HG03457 (cell line): ENCODE measurements at regions not wholly inside any gene's neighbourhood (a gene's known extent, or its start where the extent isn't known, plus 50 kb on each side); places are given as distances from the start of the nearest gene placed in this dataset.
"Not testable (repeated sequence)": the region's sequence is repeated elsewhere in the genome, so short reads cannot be mapped to it uniquely, and the experiment has no call there.

ENCODE experiments used
- ATAC-seq: cut with Tn5 transposase; IDR thresholded peaks from one replicate; pipeline ENCODE4 v1.9.1; 2021; ENCODE audit warnings: moderate number of reproducible peaks; ENCODE audit not compliant: unreplicated experiment

DNA sequence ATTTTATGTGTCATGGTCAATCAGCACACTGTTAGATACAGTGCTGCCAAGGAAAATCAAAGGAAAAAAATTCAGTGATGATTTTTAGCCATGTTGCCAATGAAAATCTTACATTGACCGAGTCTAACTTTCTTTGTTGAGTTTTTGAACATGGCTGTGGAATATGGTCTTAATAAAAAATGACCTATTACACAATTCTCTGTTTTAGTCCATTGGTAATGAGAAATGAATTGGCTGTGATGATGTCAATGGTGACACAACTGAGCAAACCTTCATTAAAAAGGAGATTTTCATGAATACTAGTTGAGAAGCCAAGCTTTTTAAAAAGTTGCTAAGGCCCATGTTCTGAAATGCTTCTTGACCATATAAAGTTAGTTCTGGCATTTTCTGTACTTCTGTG is 225.9 kb upstream of the GYPA start:
- no peak for ATAC-seq

DNA sequence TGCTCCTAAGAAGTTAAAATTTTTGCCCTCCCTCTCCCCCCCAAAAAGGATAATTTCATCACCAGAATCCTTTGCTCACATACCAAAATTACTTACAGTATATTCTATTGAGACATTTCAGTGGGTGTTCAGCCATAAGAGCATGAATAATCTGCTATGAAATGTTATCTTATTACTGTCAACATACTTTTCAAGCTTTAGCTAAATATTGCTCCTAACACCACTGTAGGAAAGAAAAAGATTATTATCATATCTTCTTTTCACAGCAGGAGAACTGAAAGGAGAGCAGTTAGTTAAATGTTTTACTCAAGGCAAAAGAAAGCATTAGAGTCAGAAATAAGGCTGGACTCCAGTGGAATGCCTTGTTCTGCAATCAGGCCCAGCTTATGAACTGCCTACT is 231.0 kb upstream of the GYPA start:
- ATAC-seq = no peak

- peak; percentile 66 for ATAC-seq
These were observed 233.5 kb upstream of the GYPA start for GRCh38 chr4:144374065-144374464.

GRCh38 chr4:144376866-144377265 is 236.3 kb upstream of the GYPA start:
- no peak for ATAC-seq

DNA sequence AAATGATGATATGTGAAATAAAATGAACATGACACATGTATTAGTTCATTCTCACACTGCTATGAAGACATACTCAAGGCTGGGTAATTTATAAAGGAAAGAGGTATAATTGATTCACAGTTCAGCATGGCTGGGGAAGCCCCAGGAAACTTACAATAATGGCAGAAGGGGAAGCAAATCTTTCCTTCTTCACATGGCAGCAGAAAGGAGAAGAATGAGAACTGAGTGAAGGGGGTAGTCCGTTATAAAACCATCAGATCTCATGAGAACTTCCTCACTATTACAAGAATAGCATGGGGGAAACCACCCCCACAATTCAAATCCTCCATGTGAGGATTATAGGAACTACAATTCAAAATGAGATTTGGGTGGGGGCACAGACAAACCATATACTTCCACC is 243.9 kb upstream of the GYPA start:
- ATAC-seq = no peak

DNA sequence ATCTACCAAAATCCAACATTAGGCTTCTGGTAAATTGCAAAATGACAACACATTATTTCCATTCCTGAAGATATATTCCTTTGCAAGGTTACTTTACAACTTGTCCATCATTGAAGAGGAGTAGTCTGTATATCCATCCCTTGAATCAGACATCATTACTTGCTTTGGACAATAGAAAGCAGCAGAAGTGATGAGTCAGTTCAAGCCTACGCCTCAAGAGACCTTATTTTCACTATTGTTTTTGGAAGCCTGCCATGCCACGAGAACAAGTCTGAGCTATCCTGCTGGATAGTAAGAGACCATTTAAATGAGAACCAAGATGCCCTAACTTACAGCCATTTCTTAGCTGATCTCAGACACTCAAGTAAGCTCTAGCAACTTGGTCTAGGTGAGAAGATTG is 246.0 kb upstream of the HHIP start:
- ATAC-seq = peak; percentile 79

DNA sequence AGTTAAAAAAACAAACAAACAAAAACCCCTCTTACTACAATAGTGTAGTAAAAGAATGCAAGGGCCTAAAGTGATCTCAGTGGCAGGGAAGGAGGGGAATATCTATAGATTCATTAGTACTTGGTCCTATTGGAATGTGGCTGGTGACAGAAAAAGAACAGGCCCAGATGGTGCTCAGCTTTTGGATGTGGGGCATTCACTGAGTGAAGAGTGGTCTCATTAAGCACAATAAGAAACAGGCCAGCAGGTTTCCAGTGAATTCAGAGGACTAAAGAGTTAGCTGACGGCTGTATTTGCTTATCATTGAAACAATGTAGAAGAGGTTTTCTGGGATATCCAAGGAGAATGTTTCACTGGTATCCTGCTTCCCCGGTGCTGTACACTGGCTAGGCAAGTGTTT is 243.8 kb upstream of the HHIP start:
- no peak for ATAC-seq

GRCh38 chr4:144402999-144403398 is 243.0 kb upstream of the HHIP start:
- ATAC-seq = no peak

- ATAC-seq = no peak
These were observed 242.1 kb upstream of the HHIP start for GRCh38 chr4:144403893-144404292.

DNA sequence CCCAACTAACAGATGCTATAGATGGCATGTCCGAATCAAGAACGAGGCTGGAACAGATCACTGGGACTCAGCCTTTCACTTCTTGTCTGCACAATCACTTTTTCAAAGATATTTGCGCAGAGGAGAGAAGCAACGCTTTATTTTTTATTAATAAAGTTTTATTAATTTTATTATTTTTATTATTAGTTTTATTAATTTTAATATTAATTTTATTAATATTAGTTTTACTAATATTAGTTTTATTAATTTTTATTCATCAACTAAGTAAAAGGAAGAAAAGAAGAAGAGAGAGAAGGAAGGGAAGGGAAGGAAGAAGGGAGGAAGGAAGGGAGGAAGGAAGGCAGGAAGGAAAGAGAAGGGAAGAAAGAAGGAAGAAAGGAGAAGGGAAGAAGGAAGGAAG is 236.4 kb upstream of the HHIP start:
- ATAC-seq = no peak

DNA sequence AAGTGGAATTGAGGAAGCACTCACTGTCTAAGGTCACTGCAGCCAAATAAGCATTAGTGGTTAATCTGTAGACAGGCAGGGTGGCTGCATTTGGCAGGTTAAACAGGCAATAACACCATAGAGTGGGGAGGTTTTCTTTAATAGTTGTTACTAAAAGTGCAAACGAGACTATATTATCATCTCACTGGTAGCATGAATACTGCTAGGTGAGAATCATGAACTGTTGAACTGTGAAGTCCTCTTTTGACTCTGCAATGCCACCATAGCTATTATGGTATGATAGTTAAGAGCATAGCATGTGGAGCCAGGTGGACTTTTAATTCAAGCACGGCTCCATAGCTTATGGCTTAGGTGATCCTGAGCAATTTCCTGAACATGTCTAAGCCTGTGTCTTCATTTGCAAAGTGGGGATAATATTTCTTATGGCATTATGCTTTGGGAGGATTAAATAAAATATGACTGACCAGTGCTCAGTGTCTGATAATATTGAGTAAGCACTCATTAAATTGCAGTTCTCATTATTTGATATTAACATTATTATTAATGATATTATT is 235.6 kb upstream of the HHIP start:
- no peak for ATAC-seq

- ATAC-seq = no peak
These were observed 234.8 kb upstream of the HHIP start for GRCh38 chr4:144411119-144411518.

DNA sequence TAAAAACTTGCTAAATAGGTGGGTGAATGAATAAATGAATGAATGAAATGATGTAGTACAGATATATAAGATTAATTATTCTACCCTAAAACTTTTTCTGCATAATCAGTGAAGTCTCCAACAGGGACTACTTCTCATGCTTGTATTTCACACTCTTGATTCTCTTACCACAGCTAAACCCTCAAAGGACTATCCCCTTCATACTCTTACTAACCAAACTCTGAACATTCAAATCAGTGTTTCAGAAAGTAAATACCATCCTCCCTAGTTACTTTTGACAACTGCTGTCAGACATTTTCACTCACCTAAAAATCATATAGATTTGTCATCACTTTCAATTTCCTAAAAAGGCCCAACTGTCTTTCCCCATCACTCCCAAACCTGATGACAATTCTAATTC is 234.3 kb upstream of the HHIP start:
- ATAC-seq = no peak

DNA sequence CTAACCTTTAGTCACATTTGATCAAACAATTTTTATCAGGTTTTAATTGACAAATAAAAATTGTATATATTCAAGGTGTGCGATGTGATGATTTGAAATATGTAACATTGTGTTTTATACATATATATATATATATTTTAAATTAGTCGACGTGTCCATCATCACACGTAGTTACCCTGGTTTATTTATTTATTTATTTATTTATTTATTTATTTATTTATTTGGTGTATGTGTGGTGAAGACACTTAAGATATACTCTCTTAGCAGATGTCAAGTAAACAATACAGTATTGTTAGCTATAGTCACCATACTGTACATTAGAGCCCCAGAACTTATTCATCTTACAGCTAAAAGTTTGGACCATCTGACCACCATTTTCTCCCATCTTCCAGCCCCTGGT is 224.9 kb upstream of the HHIP start:
- no peak for ATAC-seq

GRCh38 chr4:144421839-144422565 is 224.0 kb upstream of the HHIP start:
- no peak for ATAC-seq

DNA sequence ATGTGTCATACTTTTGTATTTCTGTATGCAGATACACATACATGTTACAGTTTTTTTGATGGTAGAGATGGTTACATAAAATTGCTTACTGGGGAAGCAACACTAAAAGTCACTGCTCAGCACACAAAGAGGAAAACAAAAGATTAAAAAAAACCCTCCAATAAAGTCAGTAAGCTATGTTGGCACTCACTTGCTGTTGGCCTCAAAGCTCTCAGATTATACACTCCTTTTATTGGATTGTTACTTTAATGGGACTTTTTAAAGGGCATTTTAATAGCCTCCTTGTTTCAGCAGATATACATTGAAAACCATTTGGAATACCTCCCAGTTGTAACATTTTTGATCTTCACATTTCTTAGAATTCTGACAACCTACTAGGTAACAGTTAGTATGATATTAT is 222.0 kb upstream of the HHIP start:
- no peak for ATAC-seq

DNA sequence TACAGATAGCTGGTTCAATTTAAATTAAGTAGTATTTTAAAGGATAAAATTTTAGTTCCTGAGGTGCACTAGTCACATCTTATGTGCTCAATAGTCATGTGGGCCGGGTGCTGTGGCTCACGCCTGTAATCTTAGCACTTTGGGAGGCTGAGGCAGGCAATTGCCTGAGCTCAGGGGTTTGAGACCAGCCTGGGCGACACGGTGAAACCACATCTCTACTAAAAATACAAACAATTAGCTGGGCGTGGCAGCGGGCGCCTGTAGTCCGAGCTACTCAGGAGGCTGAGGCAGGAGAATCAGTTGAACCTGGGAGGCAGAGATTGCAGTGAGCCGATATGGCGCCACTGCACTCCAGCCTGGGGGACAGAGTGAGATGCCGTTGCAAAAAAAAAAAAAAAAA is 219.9 kb upstream of the HHIP start:
- ATAC-seq = not testable (repeated sequence)

DNA sequence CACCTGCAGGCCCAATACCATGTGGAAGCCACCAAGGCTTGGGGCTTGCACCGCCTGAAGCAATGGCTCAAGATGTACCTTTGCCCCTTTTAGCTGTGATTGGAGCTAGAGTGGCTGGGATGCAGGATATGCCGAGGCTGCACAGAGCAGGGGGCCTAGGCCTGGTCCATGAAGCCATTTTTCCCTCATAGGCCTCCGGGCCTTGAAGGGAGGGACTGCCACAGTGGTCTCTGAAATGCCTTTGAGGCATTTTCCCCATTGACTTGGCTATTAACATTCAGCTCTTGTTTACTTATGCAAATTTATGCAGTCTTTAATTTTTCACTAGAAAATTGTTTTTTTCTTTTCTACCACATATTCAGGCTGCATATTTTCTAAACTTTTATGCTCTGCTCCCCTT is 203.2 kb upstream of the HHIP start:
- ATAC-seq = no peak

GRCh38 chr4:144449611-144450010 is 196.3 kb upstream of the HHIP start:
- no peak for ATAC-seq

GRCh38 chr4:144450526-144450925 is 195.4 kb upstream of the HHIP start:
- no peak for ATAC-seq

- ATAC-seq = no peak
These were observed 194.0 kb upstream of the HHIP start for GRCh38 chr4:144451766-144452450.

GRCh38 chr4:144456196-144456595 is 189.8 kb upstream of the HHIP start:
- ATAC-seq = no peak
